Left ventricle myocardium inferior (tissue), 1 donor: ENCODE measurements at regions not wholly inside any gene's neighbourhood (a gene's known extent, or its start where the extent isn't known, plus 50 kb on each side); places are given as distances from the start of the nearest gene placed in this dataset.

Source experiments
- DNase-seq: peaks from one replicate; pipeline ENCODE4 v3.0.0-alpha.2; 2020
- H3K27ac ChIP-seq: fragments of 200-600 bp; replicated peaks from 2 replicates; pipeline ENCODE4 v1.8.0; 2021
- H3K27me3 ChIP-seq: fragments of 200-600 bp; 2 replicates; pipeline ENCODE4 v1.8.0; 2021; ENCODE audit warnings: low read depth
- H3K36me3 ChIP-seq: fragments of 200-600 bp; 2 replicates; pipeline ENCODE4 v1.8.0; 2021
- H3K4me1 ChIP-seq: fragments of 200-600 bp; 2 replicates; pipeline ENCODE4 v1.8.0; 2021
- H3K4me3 ChIP-seq: fragments of 200-600 bp; 2 replicates; pipeline ENCODE4 v1.8.0; 2021; ENCODE audit warnings: mild to moderate bottlenecking, moderate library complexity
- H3K9me3 ChIP-seq: fragments of 200-600 bp; replicated peaks from 2 replicates; pipeline ENCODE4 v1.8.0; 2021
- intact Hi-C: fragments of 100-400 bp; cut with micrococcal nuclease; formaldehyde crosslinking; loops from one replicate; pipeline ENCODE4 v1.11.0; 2022
- TF ChIP-seq, protein P1 (sequence below): fragments of 200-600 bp; IDR thresholded peaks from 2 replicates; pipeline ENCODE4 v1.8.0; 2021; ENCODE audit warnings: antibody characterized with exemption, mild to moderate bottlenecking, borderline replicate concordance
- donor health status: DM: no; HTN: yes; CAD: no; lungs with severe emphysema.

DNA sequence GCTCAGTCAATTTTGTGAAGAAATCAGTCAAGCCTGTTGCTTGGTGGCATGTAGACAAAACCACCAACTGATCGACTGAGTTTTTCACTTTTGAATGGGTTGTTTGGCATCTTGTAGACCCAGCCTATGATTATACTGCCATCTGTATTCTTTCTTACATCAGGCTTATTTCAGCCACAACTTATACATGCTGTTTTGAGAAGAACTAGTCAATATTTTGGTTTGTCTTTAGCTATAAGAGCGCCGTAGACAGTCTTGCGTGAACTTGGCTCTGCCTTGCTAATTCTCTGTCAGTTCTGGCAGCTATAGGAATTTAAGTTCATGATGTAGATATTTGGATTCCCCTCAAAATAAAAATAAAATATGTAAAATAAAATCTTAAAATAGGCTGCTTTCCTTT, 742.0 kb upstream of the FANCL start:
- H3K4me1 ChIP-seq, result no peaks in the 10 kb centered on the region
- TF ChIP-seq, protein P1, sequence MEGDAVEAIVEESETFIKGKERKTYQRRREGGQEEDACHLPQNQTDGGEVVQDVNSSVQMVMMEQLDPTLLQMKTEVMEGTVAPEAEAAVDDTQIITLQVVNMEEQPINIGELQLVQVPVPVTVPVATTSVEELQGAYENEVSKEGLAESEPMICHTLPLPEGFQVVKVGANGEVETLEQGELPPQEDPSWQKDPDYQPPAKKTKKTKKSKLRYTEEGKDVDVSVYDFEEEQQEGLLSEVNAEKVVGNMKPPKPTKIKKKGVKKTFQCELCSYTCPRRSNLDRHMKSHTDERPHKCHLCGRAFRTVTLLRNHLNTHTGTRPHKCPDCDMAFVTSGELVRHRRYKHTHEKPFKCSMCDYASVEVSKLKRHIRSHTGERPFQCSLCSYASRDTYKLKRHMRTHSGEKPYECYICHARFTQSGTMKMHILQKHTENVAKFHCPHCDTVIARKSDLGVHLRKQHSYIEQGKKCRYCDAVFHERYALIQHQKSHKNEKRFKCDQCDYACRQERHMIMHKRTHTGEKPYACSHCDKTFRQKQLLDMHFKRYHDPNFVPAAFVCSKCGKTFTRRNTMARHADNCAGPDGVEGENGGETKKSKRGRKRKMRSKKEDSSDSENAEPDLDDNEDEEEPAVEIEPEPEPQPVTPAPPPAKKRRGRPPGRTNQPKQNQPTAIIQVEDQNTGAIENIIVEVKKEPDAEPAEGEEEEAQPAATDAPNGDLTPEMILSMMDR, result no peak
- H3K36me3 ChIP-seq, result no peaks in the 10 kb centered on the region
- no peak overlapping the region for H3K4me3 ChIP-seq
- DNase-seq, result no peak
- no peak overlapping the region for H3K27ac ChIP-seq
- intact Hi-C loops, result no loop called here
- H3K27me3 ChIP-seq, result no peaks in the 10 kb centered on the region
- no peaks in the 10 kb centered on the region for H3K9me3 ChIP-seq

GRCh38 chr2:58981237-58981636, 740.1 kb upstream of the FANCL start:
- TF ChIP-seq, protein P1, result no peak

DNA sequence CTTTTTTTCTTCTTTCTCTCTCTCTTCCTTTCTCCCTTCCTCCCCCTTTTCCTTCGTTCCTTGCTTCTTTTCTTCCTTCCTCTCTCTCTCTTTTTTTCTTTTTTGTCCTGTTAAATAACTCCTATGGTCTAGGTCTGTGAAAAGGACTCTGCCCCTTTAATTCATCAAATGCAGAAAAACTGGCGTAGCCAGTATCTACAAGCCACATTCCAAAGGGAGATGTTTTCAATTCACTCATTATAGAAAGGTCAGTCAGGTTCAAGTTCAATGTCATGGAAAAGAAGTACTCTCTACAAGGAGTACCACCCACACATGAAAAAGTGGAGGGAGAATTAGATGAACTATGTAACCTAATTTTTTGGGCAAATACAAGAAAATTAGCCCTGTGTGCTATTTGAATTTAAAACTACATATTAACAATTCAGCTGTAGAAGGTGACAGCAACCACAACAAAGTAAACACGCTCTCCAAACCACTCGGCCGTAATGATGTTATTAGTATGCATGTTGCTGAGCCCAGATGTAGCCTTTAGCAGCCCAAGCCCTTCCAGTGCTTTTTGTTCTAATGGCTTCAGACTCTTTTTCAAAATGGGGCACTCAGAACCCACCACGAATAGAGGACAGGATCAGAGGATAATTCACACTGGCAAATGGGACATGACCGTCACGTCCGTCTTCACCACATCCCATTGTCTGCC, 735.4 kb upstream of the FANCL start:
- no peaks in the 10 kb centered on the region for H3K9me3 ChIP-seq
- no peak for DNase-seq
- intact Hi-C loops, result no loop called here
- H3K36me3 ChIP-seq, result no peaks in the 10 kb centered on the region
- H3K27ac ChIP-seq, result no peak overlapping the region
- no peaks in the 10 kb centered on the region for H3K4me1 ChIP-seq
- TF ChIP-seq, protein P1, result no peak
- H3K4me3 ChIP-seq, result no peak overlapping the region
- H3K27me3 ChIP-seq, result no peaks in the 10 kb centered on the region

More at GRCh38 chr2:58981237-58981636, 740.1 kb upstream of the FANCL start:
- H3K4me1 ChIP-seq, result no peaks in the 10 kb centered on the region
- no peaks in the 10 kb centered on the region for H3K9me3 ChIP-seq
- H3K27me3 ChIP-seq, result no peaks in the 10 kb centered on the region
- intact Hi-C loops, result no loop called here
- no peak overlapping the region for H3K27ac ChIP-seq
- no peaks in the 10 kb centered on the region for H3K36me3 ChIP-seq
- H3K4me3 ChIP-seq, result no peak overlapping the region
- DNase-seq, result no peak

- Histone ChIP-seq H3K27me3 (no peaks in the 10 kb centered on the region), H3K27ac (no peak overlapping the region), H3K36me3 (no peaks in the 10 kb centered on the region), H3K4me1 (no peaks in the 10 kb centered on the region), H3K4me3 (no peak overlapping the region), H3K9me3 (no peaks in the 10 kb centered on the region)
- TF ChIP-seq, protein P1, result no peak
- DNase-seq, result no peak
- intact Hi-C loops, result no loop called here
Observed at GRCh38 chr2:58974881-58975280, 733.8 kb upstream of the FANCL start.

DNA sequence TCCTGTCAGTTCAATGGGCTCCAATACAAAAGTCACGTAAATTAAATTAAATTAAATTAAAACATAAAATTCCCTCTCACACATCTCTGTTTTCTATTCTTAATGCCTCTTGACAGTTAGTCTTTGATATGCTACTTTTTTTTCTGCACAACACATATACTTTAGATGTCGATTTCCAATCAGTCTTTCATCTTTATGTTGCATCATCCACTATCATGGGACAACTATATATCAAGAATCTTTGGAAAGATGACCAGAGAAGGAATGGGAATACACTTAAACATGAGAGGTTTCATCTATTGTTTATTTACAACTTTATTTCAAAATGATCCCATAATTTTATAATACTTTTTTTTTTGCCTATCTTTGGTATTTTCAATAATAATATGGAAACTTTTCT, 733.3 kb upstream of the FANCL start:
- intact Hi-C loops, result no loop called here
- TF ChIP-seq, protein P1, result no peak
- DNase-seq, result no peak
- Histone ChIP-seq H3K27me3 (no peaks in the 10 kb centered on the region), H3K4me1 (no peaks in the 10 kb centered on the region), H3K27ac (no peak overlapping the region), H3K9me3 (no peaks in the 10 kb centered on the region), H3K4me3 (no peak overlapping the region), H3K36me3 (no peaks in the 10 kb centered on the region)
